OCI-LY3 (cell line): ENCODE measurements at regions not wholly inside any gene's neighbourhood (a gene's known extent, or its start where the extent isn't known, plus 50 kb on each side); places are given as distances from the start of the nearest gene placed in this dataset.

ENCODE experiments used
- H2AFZ ChIP-seq: fragments of 200-600, 300-600 bp; shearing (Covaris generic); 2 replicates; pipeline ENCODE4 v1.6.0; 2014; ENCODE audit warnings: antibody characterized with exemption, low read depth, low read length
- H3K27ac ChIP-seq: fragments of 200-600, 300-600 bp; sonication (generic); 2 replicates; pipeline ENCODE4 v1.5.1; 2014; ENCODE audit warnings: mild to moderate bottlenecking, low read length, moderate library complexity, mixed read lengths
- H3K27me3 ChIP-seq: fragments of 200-600, 300-600 bp; sonication (generic); 2 replicates; pipeline ENCODE4 v1.6.1; 2014; ENCODE audit warnings: low read depth, low read length, mixed read lengths
- H3K36me3 ChIP-seq: fragments of 200-600, 300-600 bp; sonication (generic); replicated peaks from 2 replicates; pipeline ENCODE3; 2014; ENCODE audit warnings: low read depth, low read length, mixed read lengths
- H3K4me1 ChIP-seq: fragments of 300-600, 200-600 bp; sonication (generic); 2 replicates; pipeline ENCODE4 v1.6.1; 2014; ENCODE audit warnings: low read length, mixed read lengths
- H3K4me2 ChIP-seq: fragments of 200-600, 300-600 bp; sonication (generic); 2 replicates; pipeline ENCODE4 v1.6.1; 2014; ENCODE audit warnings: low read length, mixed read lengths
- H3K4me3 ChIP-seq: fragments of 300-600, 200-600 bp; sonication (generic); 2 replicates; pipeline ENCODE4 v1.5.1; 2014; ENCODE audit warnings: antibody characterized with exemption, mild to moderate bottlenecking, low read length, moderate library complexity
- H3K79me2 ChIP-seq: fragments of 300-600, 200-600 bp; shearing (Covaris generic); 2 replicates; pipeline ENCODE4 v1.6.1; 2014; ENCODE audit warnings: mild to moderate bottlenecking, low read length, mixed read lengths
- H3K9ac ChIP-seq: fragments of 300-600, 200-600 bp; shearing (Covaris generic); 2 replicates; pipeline ENCODE4 v1.6.0; 2014; ENCODE audit warnings: mild to moderate bottlenecking, low read length, moderate library complexity
- H3K9me3 ChIP-seq: fragments of 200-600, 300-600 bp; shearing (Covaris generic); 2 replicates; pipeline ENCODE4 v1.6.1; 2014; ENCODE audit warnings: low read length, mixed read lengths; ENCODE audit not compliant: insufficient read depth
- H4K20me1 ChIP-seq: fragments of 200-600, 300-600 bp; sonication (generic); 2 replicates; pipeline ENCODE4 v1.6.1; 2016; ENCODE audit warnings: low read length, mixed read lengths; ENCODE audit not compliant: insufficient read depth
- CTCF ChIP-seq: fragments of 200-600, 300-600 bp; sonication (generic); IDR thresholded peaks from 2 replicates; pipeline ENCODE4 v1.5.1; 2014; ENCODE audit warnings: antibody characterized with exemption, low read length, low read depth
- EZH2phosphoT487 ChIP-seq: fragments of 200-600 bp; shearing (Covaris generic); IDR thresholded peaks from 2 replicates; pipeline ENCODE4 v1.6.1; 2018; ENCODE audit warnings: antibody characterized with exemption, mixed run types, low read depth

DNA sequence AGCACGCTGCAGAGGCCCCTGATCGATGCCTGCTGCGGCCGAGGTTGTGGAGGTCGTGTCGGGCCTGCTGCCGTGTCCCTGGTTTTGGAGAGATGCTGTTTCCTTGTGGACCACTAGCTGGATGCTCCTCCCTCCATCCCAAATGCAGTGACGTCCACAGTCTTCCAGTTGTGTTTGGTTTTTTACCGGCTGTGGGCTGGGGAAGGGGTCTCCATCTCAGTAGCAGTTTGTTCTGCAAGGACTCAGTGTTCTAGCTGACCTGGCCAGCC, 143.0 kb upstream of the SHH start:
- no peak overlapping the region for H3K4me2 ChIP-seq
- no peak overlapping the region for H3K9ac ChIP-seq
- no peaks in the 10 kb centered on the region for H3K9me3 ChIP-seq
- H3K36me3 ChIP-seq = no peaks in the 10 kb centered on the region
- no peak overlapping the region for H2AFZ ChIP-seq
- no peaks in the 10 kb centered on the region for H4K20me1 ChIP-seq
- TF ChIP-seq CTCF (no peak), EZH2phosphoT487 (no peak)
- H3K4me3 ChIP-seq = no peak overlapping the region
- H3K27ac ChIP-seq = no peak overlapping the region
- no peaks in the 10 kb centered on the region for H3K4me1 ChIP-seq
- peaks cover 11% of the 10 kb centered on the region for H3K27me3 ChIP-seq
- no peaks in the 10 kb centered on the region for H3K79me2 ChIP-seq

DNA sequence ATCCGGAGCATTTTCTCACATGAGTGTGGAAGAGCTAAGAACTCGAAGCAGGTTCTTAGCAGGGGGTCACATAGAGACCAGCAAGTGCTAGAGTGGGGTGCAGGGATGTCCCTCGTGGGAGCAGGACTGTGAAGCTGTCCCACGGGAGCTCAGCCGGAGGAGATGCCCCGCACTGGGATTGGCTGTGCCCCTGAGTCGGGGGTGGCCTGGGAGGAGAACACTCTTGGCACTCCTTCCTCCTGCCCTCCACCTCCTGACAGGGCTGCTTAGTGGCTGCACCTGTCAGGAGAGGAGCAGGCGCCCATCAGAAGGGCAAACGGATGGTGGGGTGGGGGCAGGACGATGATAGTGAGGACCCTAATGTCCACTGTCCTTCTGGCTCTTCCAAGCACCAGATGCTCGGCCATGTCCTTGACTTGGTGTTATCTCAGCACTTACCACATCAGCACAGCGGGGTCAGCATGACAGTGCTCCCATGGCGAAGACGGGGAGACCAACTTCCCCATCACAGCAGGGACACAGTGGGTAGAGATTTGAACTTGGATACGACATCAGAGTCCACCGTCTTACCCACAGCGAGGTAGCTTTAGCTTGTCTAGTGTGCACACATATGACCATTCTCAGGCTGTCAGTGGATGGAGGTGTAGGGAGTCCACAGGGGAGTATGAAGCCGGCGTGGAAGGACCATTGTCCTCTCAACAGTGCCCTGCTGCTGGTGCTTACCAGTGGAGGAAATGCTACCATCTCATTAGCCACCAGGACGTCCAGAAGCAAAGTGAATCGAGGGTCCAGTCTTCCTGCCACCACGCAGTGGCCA, 142.5 kb upstream of the SHH start:
- H3K4me2 ChIP-seq = no peak overlapping the region
- TF ChIP-seq CTCF (no peak), EZH2phosphoT487 (no peak)
- no peak overlapping the region for H2AFZ ChIP-seq
- H3K4me1 ChIP-seq = no peaks in the 10 kb centered on the region
- H3K9me3 ChIP-seq = no peaks in the 10 kb centered on the region
- no peaks in the 10 kb centered on the region for H3K36me3 ChIP-seq
- H4K20me1 ChIP-seq = no peaks in the 10 kb centered on the region
- H3K4me3 ChIP-seq = no peak overlapping the region
- H3K9ac ChIP-seq = no peak overlapping the region
- H3K27ac ChIP-seq = no peak overlapping the region
- H3K27me3 ChIP-seq = peaks cover 14% of the 10 kb centered on the region; the same call in 1 of the 2 replicates
- H3K79me2 ChIP-seq = no peaks in the 10 kb centered on the region

DNA sequence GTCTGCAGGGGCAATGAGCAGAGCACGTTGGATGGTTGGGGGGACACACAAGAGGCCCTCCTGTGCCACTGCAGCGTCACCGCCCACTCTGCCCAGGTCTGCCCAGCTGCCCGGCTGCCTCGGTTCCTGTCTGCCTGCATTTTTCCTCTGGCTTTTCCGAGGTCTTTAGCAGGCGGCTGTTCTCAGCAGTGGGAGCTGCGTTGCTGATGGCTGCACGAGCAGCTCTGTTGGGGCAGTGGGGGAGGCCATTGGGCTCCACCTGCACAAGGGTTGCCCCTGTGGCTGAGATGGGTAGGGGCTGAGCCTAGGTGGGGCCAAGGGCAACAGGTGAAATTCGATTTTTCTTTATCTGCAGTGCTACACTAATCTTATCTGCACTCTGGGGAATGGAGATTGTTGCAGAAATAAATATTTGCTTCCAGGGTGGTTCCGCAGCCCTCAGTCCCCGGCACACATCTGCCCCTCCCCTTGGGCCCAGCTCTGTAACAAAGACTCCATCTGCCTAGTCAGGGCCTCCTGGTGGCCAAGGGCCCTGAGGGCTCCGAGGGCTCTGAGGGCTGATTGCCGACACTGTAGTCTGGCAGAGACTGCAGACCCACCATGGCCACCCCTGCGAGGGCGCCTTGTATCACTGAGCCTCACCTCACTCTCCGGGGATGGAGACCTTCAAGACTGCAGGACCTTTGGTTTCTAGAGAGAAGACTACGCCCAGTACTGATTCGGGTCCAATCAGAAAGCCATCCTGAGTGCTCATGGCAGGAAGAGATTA, 141.7 kb upstream of the SHH start:
- no peak overlapping the region for H2AFZ ChIP-seq
- no peaks in the 10 kb centered on the region for H3K4me1 ChIP-seq
- no peaks in the 10 kb centered on the region for H3K36me3 ChIP-seq
- no peak overlapping the region for H3K4me2 ChIP-seq
- TF ChIP-seq EZH2phosphoT487 = no peak
- no peak for TF ChIP-seq CTCF
- no peaks in the 10 kb centered on the region for H3K79me2 ChIP-seq
- H4K20me1 ChIP-seq = no peaks in the 10 kb centered on the region
- H3K27ac ChIP-seq = no peak overlapping the region
- no peak overlapping the region for H3K9ac ChIP-seq
- H3K9me3 ChIP-seq = no peaks in the 10 kb centered on the region
- peaks cover 18% of the 10 kb centered on the region; the same call in 1 of the 2 replicates for H3K27me3 ChIP-seq
- no peak overlapping the region for H3K4me3 ChIP-seq

DNA sequence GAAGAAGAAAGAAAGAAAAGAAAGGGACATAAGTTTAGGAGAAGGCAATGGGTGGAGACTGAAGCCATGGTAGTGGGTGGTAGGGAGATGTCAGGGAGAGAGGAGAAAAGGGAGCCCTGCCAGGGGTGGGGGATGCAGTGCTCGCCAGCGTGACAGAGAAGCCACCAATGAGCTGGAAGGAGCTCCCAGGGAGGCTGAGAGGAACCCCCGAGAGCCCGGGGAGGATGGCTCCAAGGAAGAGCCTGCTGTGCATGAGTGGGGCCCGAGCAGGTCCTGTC, 141.2 kb upstream of the SHH start:
- no peak overlapping the region for H3K4me2 ChIP-seq
- no peaks in the 10 kb centered on the region for H4K20me1 ChIP-seq
- no peak overlapping the region for H2AFZ ChIP-seq
- H3K9me3 ChIP-seq = no peaks in the 10 kb centered on the region
- no peaks in the 10 kb centered on the region for H3K36me3 ChIP-seq
- no peaks in the 10 kb centered on the region for H3K4me1 ChIP-seq
- H3K79me2 ChIP-seq = no peaks in the 10 kb centered on the region
- no peak overlapping the region for H3K4me3 ChIP-seq
- H3K27ac ChIP-seq = no peak overlapping the region
- TF ChIP-seq EZH2phosphoT487 (no peak), CTCF (no peak)
- H3K27me3 ChIP-seq = peaks cover 19% of the 10 kb centered on the region; the same call in 1 of the 2 replicates
- H3K9ac ChIP-seq = no peak overlapping the region
